AG09309 (cell line): ENCODE measurements at regions not wholly inside any gene's neighbourhood (a gene's known extent, or its start where the extent isn't known, plus 50 kb on each side); places are given as distances from the start of the nearest gene placed in this dataset.

Source experiments
- DNase-seq: peaks from one replicate; pipeline ENCODE4 v3.0.0-alpha.2; 2010; ENCODE audit warnings: low read depth
- H3K4me3 ChIP-seq: 2 replicates; pipeline ENCODE4 v1.5.1; 2011; ENCODE audit warnings: mild to moderate bottlenecking, low read depth, low read length, moderate library complexity; ENCODE audit not compliant: control insufficient read depth
- TF ChIP-seq, protein P1 (sequence below): IDR thresholded peaks from 2 replicates; pipeline ENCODE4 v1.5.1; 2011; ENCODE audit warnings: mild to moderate bottlenecking, low read depth, low read length, inconsistent platforms; ENCODE audit not compliant: insufficient read depth, control insufficient read depth; ENCODE audit errors: missing control alignments

DNA sequence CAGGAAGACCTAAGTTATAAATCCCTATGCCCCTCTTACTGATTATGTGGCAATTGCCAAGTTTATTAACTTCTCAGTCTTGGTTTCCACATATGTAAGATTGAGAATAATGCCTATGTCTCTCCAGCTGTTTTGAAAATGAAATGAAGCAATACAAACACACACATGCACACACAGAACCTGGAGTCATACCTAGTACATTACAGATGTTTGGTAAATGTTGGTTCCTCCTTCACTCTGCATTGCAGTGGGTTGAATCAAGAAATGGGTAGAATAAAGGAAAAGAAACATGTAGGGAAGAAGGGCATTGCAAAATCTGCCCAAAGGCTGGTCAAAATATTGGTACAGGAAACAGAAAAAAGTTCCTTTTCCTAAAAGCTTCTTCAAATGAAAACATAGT, 309.9 kb upstream of the EMCN start:
- TF ChIP-seq, protein P1, sequence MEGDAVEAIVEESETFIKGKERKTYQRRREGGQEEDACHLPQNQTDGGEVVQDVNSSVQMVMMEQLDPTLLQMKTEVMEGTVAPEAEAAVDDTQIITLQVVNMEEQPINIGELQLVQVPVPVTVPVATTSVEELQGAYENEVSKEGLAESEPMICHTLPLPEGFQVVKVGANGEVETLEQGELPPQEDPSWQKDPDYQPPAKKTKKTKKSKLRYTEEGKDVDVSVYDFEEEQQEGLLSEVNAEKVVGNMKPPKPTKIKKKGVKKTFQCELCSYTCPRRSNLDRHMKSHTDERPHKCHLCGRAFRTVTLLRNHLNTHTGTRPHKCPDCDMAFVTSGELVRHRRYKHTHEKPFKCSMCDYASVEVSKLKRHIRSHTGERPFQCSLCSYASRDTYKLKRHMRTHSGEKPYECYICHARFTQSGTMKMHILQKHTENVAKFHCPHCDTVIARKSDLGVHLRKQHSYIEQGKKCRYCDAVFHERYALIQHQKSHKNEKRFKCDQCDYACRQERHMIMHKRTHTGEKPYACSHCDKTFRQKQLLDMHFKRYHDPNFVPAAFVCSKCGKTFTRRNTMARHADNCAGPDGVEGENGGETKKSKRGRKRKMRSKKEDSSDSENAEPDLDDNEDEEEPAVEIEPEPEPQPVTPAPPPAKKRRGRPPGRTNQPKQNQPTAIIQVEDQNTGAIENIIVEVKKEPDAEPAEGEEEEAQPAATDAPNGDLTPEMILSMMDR: no peak
- DNase-seq: no peak
- no peak overlapping the region for H3K4me3 ChIP-seq

DNA sequence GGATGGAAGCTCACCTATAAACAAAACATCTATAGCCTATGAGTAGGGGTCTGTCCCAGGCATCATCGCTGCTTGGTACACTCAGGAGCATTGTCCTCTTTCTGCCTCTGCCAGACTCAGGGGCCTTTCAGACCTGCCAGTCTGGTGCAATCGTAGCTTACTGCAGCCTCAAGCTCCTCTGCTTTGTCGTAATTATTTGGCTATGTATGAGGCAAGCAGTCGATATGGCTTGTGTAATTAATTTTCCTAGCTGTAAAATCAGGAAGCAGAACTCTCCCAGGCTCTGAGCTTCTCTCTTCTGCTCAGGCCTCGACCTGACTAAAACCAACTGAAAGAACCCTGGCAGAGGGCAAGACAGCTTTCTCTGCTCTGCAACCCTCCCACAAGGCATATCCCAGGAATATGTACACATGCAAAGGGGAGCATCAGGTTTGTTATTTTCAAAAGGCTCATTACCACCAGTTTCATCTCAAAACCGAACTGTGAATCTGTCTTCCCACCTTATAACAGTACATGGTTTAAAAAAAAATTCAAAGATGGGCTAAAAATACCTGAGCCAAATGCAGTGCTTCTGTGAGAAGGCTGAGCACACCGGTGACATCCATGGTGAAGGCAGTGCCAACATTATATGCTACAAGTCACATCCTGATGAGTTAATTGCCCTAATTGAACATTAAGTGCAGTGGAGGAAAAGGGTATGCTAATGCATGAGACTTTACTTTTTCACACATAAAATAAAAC, 309.2 kb upstream of the EMCN start:
- H3K4me3 ChIP-seq: no peak overlapping the region
- no peak for DNase-seq
- TF ChIP-seq, protein P1: no peak

DNA sequence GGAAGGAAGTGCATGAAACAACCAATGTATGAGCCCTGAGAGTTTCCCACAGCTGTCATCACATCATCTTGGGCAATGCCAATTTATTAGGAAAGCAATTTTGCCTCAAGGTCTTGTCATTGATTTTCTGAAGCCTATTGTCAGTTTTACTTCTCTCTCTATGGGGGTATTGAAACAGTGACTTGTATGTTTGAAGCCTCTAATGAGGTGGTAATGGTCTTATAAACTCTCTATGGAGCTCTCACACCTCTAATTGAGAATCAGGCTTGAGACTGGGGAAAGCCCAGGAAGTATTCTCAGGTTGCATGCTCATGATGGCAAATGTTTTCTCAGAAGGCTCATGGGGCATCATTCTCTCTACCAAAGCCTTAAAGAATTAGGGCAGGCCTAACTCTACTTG, 308.2 kb upstream of the EMCN start:
- TF ChIP-seq, protein P1: no peak
- H3K4me3 ChIP-seq: no peak overlapping the region
- DNase-seq: no peak

DNA sequence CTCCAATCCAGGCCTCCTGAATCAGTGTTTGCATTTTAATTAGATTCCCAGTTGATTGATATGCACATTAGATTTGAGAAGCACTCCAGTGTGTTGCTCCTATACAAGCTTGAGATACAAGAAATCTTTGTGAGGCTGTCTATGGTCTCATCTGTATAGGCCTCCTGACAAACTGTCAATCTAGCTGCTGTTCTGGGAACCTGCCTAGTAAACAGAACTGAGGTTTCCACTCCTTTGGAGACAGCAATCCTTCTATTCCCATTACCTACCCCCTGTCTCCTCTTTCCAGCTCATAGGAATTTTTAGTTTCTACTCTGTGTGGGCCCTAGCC, 306.1 kb upstream of the EMCN start:
- DNase-seq: no peak
- H3K4me3 ChIP-seq: no peak overlapping the region
- TF ChIP-seq, protein P1: no peak

DNA sequence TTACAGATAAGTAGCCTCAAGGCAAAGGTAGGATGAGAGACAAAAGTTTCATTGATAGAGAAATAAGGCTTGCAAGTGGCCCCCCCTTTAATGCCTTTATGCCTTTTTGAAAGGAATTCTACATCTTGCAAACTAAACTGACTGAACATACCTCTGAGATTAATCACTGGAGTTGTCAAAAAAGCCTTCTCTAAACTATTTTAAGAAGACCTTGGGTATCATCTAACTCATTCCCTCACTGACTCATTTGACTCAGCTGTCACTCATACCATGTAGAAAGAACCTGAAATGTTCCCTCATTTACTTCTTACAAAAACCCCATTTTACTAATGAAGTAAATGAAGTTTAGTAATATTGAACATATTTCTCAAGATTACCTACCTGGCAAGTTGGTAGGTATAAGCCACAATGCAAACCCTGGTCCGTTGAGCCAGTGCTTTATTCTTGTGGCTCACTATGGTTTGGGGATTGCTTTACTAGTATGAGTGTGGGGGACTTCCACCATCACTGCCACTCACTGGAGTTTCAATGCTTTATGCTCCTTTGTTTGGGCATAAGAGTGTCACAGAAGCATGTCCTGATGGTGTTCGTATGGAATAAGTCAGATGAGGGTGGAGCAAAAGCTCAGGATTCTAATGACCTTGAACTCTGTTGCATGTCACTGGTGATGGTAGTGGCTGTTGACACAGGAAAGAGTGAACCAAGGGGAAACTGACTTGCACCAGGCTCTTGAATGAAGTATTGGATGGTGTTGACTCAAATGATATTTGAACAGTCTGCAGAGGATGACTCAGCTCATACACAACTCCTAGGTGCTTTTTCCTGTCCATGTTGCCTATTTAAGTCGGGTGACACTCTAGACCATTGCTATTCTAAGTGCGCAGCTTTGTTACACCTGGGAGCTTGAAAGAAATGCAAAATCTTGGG, 305.5 kb upstream of the EMCN start:
- DNase-seq: peak; percentile 5
- TF ChIP-seq, protein P1: no peak
- no peak overlapping the region for H3K4me3 ChIP-seq

DNA sequence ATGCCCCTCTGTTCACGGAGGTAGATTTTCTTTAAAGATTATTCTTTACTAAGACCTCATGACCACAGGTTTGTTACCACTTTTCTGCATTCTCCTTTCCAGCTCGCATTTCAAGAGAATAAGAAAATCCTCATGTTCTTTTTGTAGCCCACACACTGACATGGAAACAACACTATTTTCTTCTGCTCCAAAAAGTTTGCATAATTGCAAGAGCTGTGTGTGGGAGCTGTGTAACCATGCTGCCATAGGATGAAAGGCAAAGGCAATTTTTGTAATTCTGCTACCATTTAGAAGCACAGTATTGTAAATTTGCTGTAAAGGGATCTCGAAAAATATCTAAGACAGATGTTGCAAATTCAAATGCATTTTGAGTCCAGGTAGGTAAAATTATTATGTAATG, 302.4 kb upstream of the EMCN start:
- no peak for DNase-seq
- TF ChIP-seq, protein P1: no peak
- H3K4me3 ChIP-seq: no peak overlapping the region
